HCT116 (cell line): ENCODE measurements at regions not wholly inside any gene's neighbourhood (a gene's known extent, or its start where the extent isn't known, plus 50 kb on each side); places are given as distances from the start of the nearest gene placed in this dataset.
"Not testable (repeated sequence)": the region's sequence is repeated elsewhere in the genome, so short reads cannot be mapped to it uniquely, and the experiment has no call there.

Source experiments
- ATAC-seq: fragments of 200-7000 bp; cut with Tn5 transposase; 2 replicates; pipeline ENCODE4 v1.9.1; 2020; ENCODE audit warnings: mild to moderate bottlenecking, moderate library complexity
- BruUV-seq: library from RNA; stranded (reverse); fragments of 400-500 nt; replicated peaks from 2 replicates; lab custom pipeline; 2021; lab: Mats Ljungman, UMichigan
- CTCF ChIA-PET: fragments of 300-600 bp; sonication (Branson Sonifier 250); formaldehyde crosslinking; loops from one replicate; lab custom pipeline; 2021; ENCODE audit warnings: antibody characterized with exemption; lab: Charles Lee
- POLR2A ChIA-PET: fragments of 300-600, 350-600 bp; sonication (Branson Sonifier 250); formaldehyde crosslinking; loops from one replicate; lab custom pipeline; 2021; ENCODE audit warnings: antibody characterized with exemption; lab: Charles Lee
- RAD21 ChIA-PET, 2 experiments: fragments of 300-600 bp; sonication (Branson Sonifier 250); formaldehyde crosslinking; loops; one replicate each; lab custom pipeline; 2023; ENCODE audit warnings: low total read pairs in 2 of 2; ENCODE audit not compliant: uncharacterized antibody in 2 of 2, unreplicated experiment in 2 of 2, low non-redundant PET in 1 of 2; lab: Charles Lee
- DNase-seq: peaks from one replicate; pipeline ENCODE4 v3.0.0-alpha.2; 2010; ENCODE audit warnings: low read depth, low spot score
- H2AFZ ChIP-seq: fragments of 200-600 bp; shearing (Covaris generic), sonication (generic); 2 replicates; pipeline ENCODE4 v1.6.1; 2017; ENCODE audit warnings: low read depth, mixed run types, mixed read lengths, antibody characterized with exemption, low read length; ENCODE audit not compliant: poor library complexity, severe bottlenecking
- H3K27ac ChIP-seq: 2 replicates; pipeline ENCODE4 v1.5.1; 2012; ENCODE audit warnings: low read depth, low read length
- H3K27me3 ChIP-seq: fragments of 200-600 bp; sonication (generic); 2 replicates; pipeline ENCODE4 v1.6.1; 2016; ENCODE audit warnings: mixed run types, low read length, mixed read lengths; ENCODE audit not compliant: insufficient read depth
- H3K36me3 ChIP-seq, 2 experiments: fragments of 200-500 bp in 1 of 2; fragments of 200-600 bp in 1 of 2; sonication (Bioruptor generic) in 1 of 2; sonication (generic) in 1 of 2; 2 replicates each; pipeline versions ENCODE4 v1.5.1 to v1.6.1; 2014 to 2016; ENCODE audit warnings: low read length in 2 of 2, inconsistent platforms in 1 of 2, mixed read lengths in 1 of 2, mixed run types in 1 of 2; ENCODE audit not compliant: insufficient read depth in 2 of 2, control insufficient read depth in 1 of 2
- H3K4me1 ChIP-seq, 2 experiments: fragments of 200-600 bp in 1 of 2; sonication (generic) in 1 of 2; 2 replicates each; pipeline versions ENCODE4 v1.5.1 to v1.6.1; 2012 to 2017; ENCODE audit warnings: low read length in 2 of 2, inconsistent platforms in 1 of 2, mild to moderate bottlenecking in 1 of 2, mixed read lengths in 1 of 2, mixed run types in 1 of 2, moderate library complexity in 1 of 2; ENCODE audit not compliant: insufficient read depth in 2 of 2, control insufficient read depth in 1 of 2
- H3K4me2 ChIP-seq: fragments of 200-600 bp; sonication (generic); 2 replicates; pipeline ENCODE4 v1.6.1; 2017; ENCODE audit warnings: mixed run types, low read length, mixed read lengths
- H3K4me3 ChIP-seq, 2 experiments: fragments of 200-600 bp in 1 of 2; sonication (generic) in 1 of 2; replicated peaks in 1 of 2; 2 replicates each; pipeline ENCODE4 v1.5.1; 2011 to 2016; ENCODE audit warnings: low read length in 2 of 2, control low read depth in 1 of 2, low read depth in 1 of 2, mild to moderate bottlenecking in 1 of 2, mixed read lengths in 1 of 2, mixed run types in 1 of 2
- H3K79me2 ChIP-seq: fragments of 200-600 bp; sonication (generic); 2 replicates; pipeline ENCODE4 v1.6.1; 2017; ENCODE audit warnings: mild to moderate bottlenecking, mixed run types, low read length, moderate library complexity, mixed read lengths; ENCODE audit not compliant: insufficient read depth
- H3K9ac ChIP-seq: fragments of 200-600 bp; sonication (generic); 2 replicates; pipeline ENCODE4 v1.6.1; 2016; ENCODE audit warnings: low read length, mixed read lengths
- H3K9me2 ChIP-seq: fragments of 200-600 bp; sonication (generic), shearing (Covaris generic); 2 replicates; pipeline ENCODE4 v1.6.1; 2017; ENCODE audit warnings: mixed run types, mild to moderate bottlenecking, moderate library complexity; ENCODE audit not compliant: insufficient read depth
- H3K9me3 ChIP-seq, 2 experiments: fragments of 200-500 bp in 1 of 2; fragments of 200-600 bp in 1 of 2; sonication (Bioruptor generic) in 1 of 2; sonication (generic) in 1 of 2; 2 replicates each; pipeline ENCODE4 v1.6.1; 2014 to 2017; ENCODE audit warnings: low read length in 2 of 2, mixed read lengths in 2 of 2, inconsistent platforms in 1 of 2, low read depth in 1 of 2, mild to moderate bottlenecking in 1 of 2, mixed run types in 1 of 2, moderate library complexity in 1 of 2; ENCODE audit not compliant: control insufficient read depth in 1 of 2, insufficient read depth in 1 of 2
- H4K20me1 ChIP-seq: fragments of 200-600 bp; sonication (generic), shearing (Covaris generic); 2 replicates; pipeline ENCODE4 v1.6.1; 2017; ENCODE audit warnings: mixed run types, mild to moderate bottlenecking, moderate library complexity; ENCODE audit not compliant: insufficient read depth
- EGR1 ChIP-seq: IDR thresholded peaks from 2 replicates; pipeline ENCODE4 v1.6.1; 2012; ENCODE audit warnings: low read depth
- ELF1 ChIP-seq: IDR thresholded peaks from 2 replicates; pipeline ENCODE4 v1.6.1; 2012; ENCODE audit warnings: low read depth, borderline replicate concordance
- EZH2phosphoT487 ChIP-seq: fragments of 200-600 bp; IDR thresholded peaks from 2 replicates; pipeline ENCODE4 v1.6.1; 2018; ENCODE audit warnings: antibody characterized with exemption, borderline replicate concordance
- JUND ChIP-seq: IDR thresholded peaks from 2 replicates; pipeline ENCODE4 v1.6.1; 2012
- POLR2AphosphoS5 ChIP-seq: IDR thresholded peaks from 2 replicates; pipeline ENCODE4 v1.6.1; 2011; ENCODE audit warnings: mild to moderate bottlenecking, low read depth, low read length, moderate library complexity
- RAD21 ChIP-seq: IDR thresholded peaks from 2 replicates; pipeline ENCODE4 v1.6.1; 2012; ENCODE audit warnings: low read depth, mild to moderate bottlenecking
- SRF ChIP-seq: IDR thresholded peaks from 2 replicates; pipeline ENCODE4 v1.6.1; 2012; ENCODE audit warnings: low read depth
- YY1 ChIP-seq: IDR thresholded peaks from 2 replicates; pipeline ENCODE4 v1.6.1; 2011; ENCODE audit warnings: low read length, low read depth, moderate library complexity, mild to moderate bottlenecking; ENCODE audit not compliant: insufficient replicate concordance; ENCODE audit errors: extremely low read depth
- ZFX ChIP-seq: fragments of 450-650 bp; IDR thresholded peaks from 2 replicates; pipeline ENCODE4 v1.6.1; 2017
- intact Hi-C: fragments of 100-400 bp; cut with micrococcal nuclease; formaldehyde crosslinking; loops from 2 replicates; pipeline ENCODE4 v1.10.0; 2022
- TF ChIP-seq, protein P1 (sequence below): IDR thresholded peaks from 2 replicates; pipeline ENCODE4 v1.6.1; 2012
- TF ChIP-seq, protein P2 (sequence below): IDR thresholded peaks from 2 replicates; pipeline ENCODE4 v1.6.1; 2012; ENCODE audit warnings: low read depth
- TF ChIP-seq, protein P3 (sequence below), 3 experiments: fragments of 200-600 bp in 1 of 3; sonication (generic) in 1 of 3; IDR thresholded peaks in 2 of 3; conservative IDR thresholded peaks in 1 of 3; 2 replicates each; pipeline ENCODE4 v1.5.1; 2012 to 2017; ENCODE audit warnings: low read depth in 2 of 3, low read length in 2 of 3, antibody characterized with exemption in 1 of 3, borderline replicate concordance in 1 of 3, control low read depth in 1 of 3, mild to moderate bottlenecking in 1 of 3, mixed read lengths in 1 of 3, mixed run types in 1 of 3, moderate library complexity in 1 of 3; ENCODE audit not compliant: insufficient read depth in 1 of 3

DNA sequence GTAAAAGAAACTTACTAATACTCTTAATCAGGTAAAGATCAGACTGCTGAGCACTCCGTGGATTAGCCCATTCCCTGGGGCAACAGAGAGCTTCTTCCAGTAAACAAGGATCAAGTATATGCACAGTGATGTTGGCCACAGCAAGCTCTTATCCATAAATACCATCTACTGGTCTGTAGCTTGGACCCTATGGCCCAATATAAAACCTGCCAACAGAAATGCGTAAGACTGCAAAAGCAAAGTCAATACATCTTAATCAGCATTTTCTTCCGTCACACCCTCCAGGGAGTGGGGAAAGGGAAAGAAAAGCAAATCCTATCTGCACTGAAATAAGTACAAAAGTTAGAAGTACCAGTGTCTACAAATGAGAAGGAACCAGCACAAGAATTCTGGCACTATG is 1082.1 kb downstream of the ZPLD1 start (continued):
- no peak for TF ChIP-seq JUND

- POLR2A ChIA-PET, CTCF ChIA-PET, BruUV-seq, H4K20me1 ChIP-seq, H3K4me3 ChIP-seq, intact Hi-C loops, H3K9me3 ChIP-seq, ATAC-seq, H3K79me2 ChIP-seq, H3K36me3 ChIP-seq, H2AFZ ChIP-seq, H3K4me2 ChIP-seq, H3K4me1 ChIP-seq, H3K9me2 ChIP-seq, DNase-seq, RAD21 ChIA-PET, H3K27me3 ChIP-seq, H3K27ac ChIP-seq, H3K9ac ChIP-seq: not testable (repeated sequence)
These were observed 1096.5 kb downstream of the ZPLD1 start for GRCh38 chr3:103531327-103531726.

DNA sequence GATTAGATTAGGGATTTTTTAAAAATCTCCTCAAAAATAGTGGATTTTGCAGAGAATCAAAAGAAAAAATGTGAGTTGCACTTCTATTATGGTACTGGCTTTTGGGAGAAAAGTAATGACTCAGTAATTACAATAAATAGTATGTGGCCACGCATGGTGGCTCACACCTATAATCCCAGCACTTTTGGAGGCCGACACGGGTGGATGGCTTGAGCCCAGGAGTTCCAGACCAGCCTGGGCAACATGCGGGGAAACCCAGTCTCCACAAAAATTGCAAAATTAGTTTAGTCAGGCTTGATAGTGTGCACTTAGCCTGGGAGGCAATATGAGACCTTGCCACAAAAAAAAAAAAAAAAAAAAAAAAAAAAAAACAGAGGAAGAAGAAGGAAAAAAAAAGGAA is 1098.2 kb downstream of the ZPLD1 start:
- no peaks in the 10 kb centered on the region for H3K9me3 ChIP-seq
- DNase-seq (no peak), ATAC-seq (no peak)
- H2AFZ ChIP-seq = no peak overlapping the region
- H3K4me1 ChIP-seq = no peaks in the 10 kb centered on the region
- intact Hi-C loops = no loop called here
- no peak overlapping the region for H3K9ac ChIP-seq
- no peaks in the 10 kb centered on the region for H3K27me3 ChIP-seq
- RAD21 ChIA-PET = no interaction called here
- no peak overlapping the region for H3K4me3 ChIP-seq
- CTCF ChIA-PET = no interaction called here
- no peaks in the 10 kb centered on the region for H3K9me2 ChIP-seq
- no peaks in the 10 kb centered on the region for H4K20me1 ChIP-seq
- H3K4me2 ChIP-seq = no peak overlapping the region
- H3K27ac ChIP-seq = no peak overlapping the region
- no peaks in the 10 kb centered on the region for H3K36me3 ChIP-seq
- BruUV-seq = no TSS peak
- POLR2A ChIA-PET = no interaction called here
- H3K79me2 ChIP-seq = no peaks in the 10 kb centered on the region
- TF ChIP-seq JUND (no peak), EGR1 (no peak), ELF1 (no peak), YY1 (no peak), ZFX (no peak), SRF (no peak), POLR2AphosphoS5 (no peak), EZH2phosphoT487 (no peak), RAD21 (no peak)
- TF ChIP-seq, protein P1, sequence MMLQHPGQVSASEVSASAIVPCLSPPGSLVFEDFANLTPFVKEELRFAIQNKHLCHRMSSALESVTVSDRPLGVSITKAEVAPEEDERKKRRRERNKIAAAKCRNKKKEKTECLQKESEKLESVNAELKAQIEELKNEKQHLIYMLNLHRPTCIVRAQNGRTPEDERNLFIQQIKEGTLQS = no peak
- TF ChIP-seq, protein P2, sequence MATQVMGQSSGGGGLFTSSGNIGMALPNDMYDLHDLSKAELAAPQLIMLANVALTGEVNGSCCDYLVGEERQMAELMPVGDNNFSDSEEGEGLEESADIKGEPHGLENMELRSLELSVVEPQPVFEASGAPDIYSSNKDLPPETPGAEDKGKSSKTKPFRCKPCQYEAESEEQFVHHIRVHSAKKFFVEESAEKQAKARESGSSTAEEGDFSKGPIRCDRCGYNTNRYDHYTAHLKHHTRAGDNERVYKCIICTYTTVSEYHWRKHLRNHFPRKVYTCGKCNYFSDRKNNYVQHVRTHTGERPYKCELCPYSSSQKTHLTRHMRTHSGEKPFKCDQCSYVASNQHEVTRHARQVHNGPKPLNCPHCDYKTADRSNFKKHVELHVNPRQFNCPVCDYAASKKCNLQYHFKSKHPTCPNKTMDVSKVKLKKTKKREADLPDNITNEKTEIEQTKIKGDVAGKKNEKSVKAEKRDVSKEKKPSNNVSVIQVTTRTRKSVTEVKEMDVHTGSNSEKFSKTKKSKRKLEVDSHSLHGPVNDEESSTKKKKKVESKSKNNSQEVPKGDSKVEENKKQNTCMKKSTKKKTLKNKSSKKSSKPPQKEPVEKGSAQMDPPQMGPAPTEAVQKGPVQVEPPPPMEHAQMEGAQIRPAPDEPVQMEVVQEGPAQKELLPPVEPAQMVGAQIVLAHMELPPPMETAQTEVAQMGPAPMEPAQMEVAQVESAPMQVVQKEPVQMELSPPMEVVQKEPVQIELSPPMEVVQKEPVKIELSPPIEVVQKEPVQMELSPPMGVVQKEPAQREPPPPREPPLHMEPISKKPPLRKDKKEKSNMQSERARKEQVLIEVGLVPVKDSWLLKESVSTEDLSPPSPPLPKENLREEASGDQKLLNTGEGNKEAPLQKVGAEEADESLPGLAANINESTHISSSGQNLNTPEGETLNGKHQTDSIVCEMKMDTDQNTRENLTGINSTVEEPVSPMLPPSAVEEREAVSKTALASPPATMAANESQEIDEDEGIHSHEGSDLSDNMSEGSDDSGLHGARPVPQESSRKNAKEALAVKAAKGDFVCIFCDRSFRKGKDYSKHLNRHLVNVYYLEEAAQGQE = no peak
- TF ChIP-seq, protein P3, sequence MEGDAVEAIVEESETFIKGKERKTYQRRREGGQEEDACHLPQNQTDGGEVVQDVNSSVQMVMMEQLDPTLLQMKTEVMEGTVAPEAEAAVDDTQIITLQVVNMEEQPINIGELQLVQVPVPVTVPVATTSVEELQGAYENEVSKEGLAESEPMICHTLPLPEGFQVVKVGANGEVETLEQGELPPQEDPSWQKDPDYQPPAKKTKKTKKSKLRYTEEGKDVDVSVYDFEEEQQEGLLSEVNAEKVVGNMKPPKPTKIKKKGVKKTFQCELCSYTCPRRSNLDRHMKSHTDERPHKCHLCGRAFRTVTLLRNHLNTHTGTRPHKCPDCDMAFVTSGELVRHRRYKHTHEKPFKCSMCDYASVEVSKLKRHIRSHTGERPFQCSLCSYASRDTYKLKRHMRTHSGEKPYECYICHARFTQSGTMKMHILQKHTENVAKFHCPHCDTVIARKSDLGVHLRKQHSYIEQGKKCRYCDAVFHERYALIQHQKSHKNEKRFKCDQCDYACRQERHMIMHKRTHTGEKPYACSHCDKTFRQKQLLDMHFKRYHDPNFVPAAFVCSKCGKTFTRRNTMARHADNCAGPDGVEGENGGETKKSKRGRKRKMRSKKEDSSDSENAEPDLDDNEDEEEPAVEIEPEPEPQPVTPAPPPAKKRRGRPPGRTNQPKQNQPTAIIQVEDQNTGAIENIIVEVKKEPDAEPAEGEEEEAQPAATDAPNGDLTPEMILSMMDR (IDR thresholded peaks at IDR 0.05 in 2 of 3, conservative IDR thresholded peaks at IDR 0.05 in 1 of 3; ENCODE audit: borderline replicate concordance in 1 of 3, insufficient read depth in 1 of 3, low read depth in 2 of 3, low read length in 2 of 3) = no peak
